HCT116 (cell line): ENCODE measurements at regions not wholly inside any gene's neighbourhood (a gene's known extent, or its start where the extent isn't known, plus 50 kb on each side); places are given as distances from the start of the nearest gene placed in this dataset.

Experiments
- ATAC-seq: fragments of 200-7000 bp; cut with Tn5 transposase; 2 replicates; pipeline ENCODE4 v1.9.1; 2020; ENCODE audit warnings: mild to moderate bottlenecking, moderate library complexity
- BruUV-seq: library from RNA; stranded (reverse); fragments of 400-500 nt; replicated peaks from 2 replicates; lab custom pipeline; 2021; lab: Mats Ljungman, UMichigan
- CTCF ChIA-PET: fragments of 300-600 bp; sonication (Branson Sonifier 250); formaldehyde crosslinking; loops from one replicate; lab custom pipeline; 2021; ENCODE audit warnings: antibody characterized with exemption; lab: Charles Lee
- POLR2A ChIA-PET: fragments of 300-600, 350-600 bp; sonication (Branson Sonifier 250); formaldehyde crosslinking; loops from one replicate; lab custom pipeline; 2021; ENCODE audit warnings: antibody characterized with exemption; lab: Charles Lee
- RAD21 ChIA-PET, 2 experiments: fragments of 300-600 bp; sonication (Branson Sonifier 250); formaldehyde crosslinking; loops; one replicate each; lab custom pipeline; 2023; ENCODE audit warnings: low total read pairs in 2 of 2; ENCODE audit not compliant: uncharacterized antibody in 2 of 2, unreplicated experiment in 2 of 2, low non-redundant PET in 1 of 2; lab: Charles Lee
- DNase-seq: peaks from one replicate; pipeline ENCODE4 v3.0.0-alpha.2; 2010; ENCODE audit warnings: low read depth, low spot score
- H2AFZ ChIP-seq: fragments of 200-600 bp; shearing (Covaris generic), sonication (generic); 2 replicates; pipeline ENCODE4 v1.6.1; 2017; ENCODE audit warnings: low read depth, mixed run types, mixed read lengths, antibody characterized with exemption, low read length; ENCODE audit not compliant: poor library complexity, severe bottlenecking
- H3K27ac ChIP-seq: 2 replicates; pipeline ENCODE4 v1.5.1; 2012; ENCODE audit warnings: low read depth, low read length
- H3K27me3 ChIP-seq: fragments of 200-600 bp; sonication (generic); 2 replicates; pipeline ENCODE4 v1.6.1; 2016; ENCODE audit warnings: mixed run types, low read length, mixed read lengths; ENCODE audit not compliant: insufficient read depth
- H3K36me3 ChIP-seq, 2 experiments: fragments of 200-500 bp in 1 of 2; fragments of 200-600 bp in 1 of 2; sonication (Bioruptor generic) in 1 of 2; sonication (generic) in 1 of 2; 2 replicates each; pipeline versions ENCODE4 v1.5.1 to v1.6.1; 2014 to 2016; ENCODE audit warnings: low read length in 2 of 2, inconsistent platforms in 1 of 2, mixed read lengths in 1 of 2, mixed run types in 1 of 2; ENCODE audit not compliant: insufficient read depth in 2 of 2, control insufficient read depth in 1 of 2
- H3K4me1 ChIP-seq, 2 experiments: fragments of 200-600 bp in 1 of 2; sonication (generic) in 1 of 2; 2 replicates each; pipeline versions ENCODE4 v1.5.1 to v1.6.1; 2012 to 2017; ENCODE audit warnings: low read length in 2 of 2, inconsistent platforms in 1 of 2, mild to moderate bottlenecking in 1 of 2, mixed read lengths in 1 of 2, mixed run types in 1 of 2, moderate library complexity in 1 of 2; ENCODE audit not compliant: insufficient read depth in 2 of 2, control insufficient read depth in 1 of 2
- H3K4me2 ChIP-seq: fragments of 200-600 bp; sonication (generic); 2 replicates; pipeline ENCODE4 v1.6.1; 2017; ENCODE audit warnings: mixed run types, low read length, mixed read lengths
- H3K4me3 ChIP-seq, 2 experiments: fragments of 200-600 bp in 1 of 2; sonication (generic) in 1 of 2; replicated peaks in 1 of 2; 2 replicates each; pipeline ENCODE4 v1.5.1; 2011 to 2016; ENCODE audit warnings: low read length in 2 of 2, control low read depth in 1 of 2, low read depth in 1 of 2, mild to moderate bottlenecking in 1 of 2, mixed read lengths in 1 of 2, mixed run types in 1 of 2
- H3K79me2 ChIP-seq: fragments of 200-600 bp; sonication (generic); 2 replicates; pipeline ENCODE4 v1.6.1; 2017; ENCODE audit warnings: mild to moderate bottlenecking, mixed run types, low read length, moderate library complexity, mixed read lengths; ENCODE audit not compliant: insufficient read depth
- H3K9ac ChIP-seq: fragments of 200-600 bp; sonication (generic); 2 replicates; pipeline ENCODE4 v1.6.1; 2016; ENCODE audit warnings: low read length, mixed read lengths
- H3K9me2 ChIP-seq: fragments of 200-600 bp; sonication (generic), shearing (Covaris generic); 2 replicates; pipeline ENCODE4 v1.6.1; 2017; ENCODE audit warnings: mixed run types, mild to moderate bottlenecking, moderate library complexity; ENCODE audit not compliant: insufficient read depth
- H3K9me3 ChIP-seq, 2 experiments: fragments of 200-500 bp in 1 of 2; fragments of 200-600 bp in 1 of 2; sonication (Bioruptor generic) in 1 of 2; sonication (generic) in 1 of 2; 2 replicates each; pipeline ENCODE4 v1.6.1; 2014 to 2017; ENCODE audit warnings: low read length in 2 of 2, mixed read lengths in 2 of 2, inconsistent platforms in 1 of 2, low read depth in 1 of 2, mild to moderate bottlenecking in 1 of 2, mixed run types in 1 of 2, moderate library complexity in 1 of 2; ENCODE audit not compliant: control insufficient read depth in 1 of 2, insufficient read depth in 1 of 2
- H4K20me1 ChIP-seq: fragments of 200-600 bp; sonication (generic), shearing (Covaris generic); 2 replicates; pipeline ENCODE4 v1.6.1; 2017; ENCODE audit warnings: mixed run types, mild to moderate bottlenecking, moderate library complexity; ENCODE audit not compliant: insufficient read depth
- POLR2A ChIP-seq: IDR thresholded peaks from 2 replicates; pipeline ENCODE4 v1.7.0; 2011; ENCODE audit warnings: borderline replicate concordance; ENCODE audit not compliant: insufficient read depth, insufficient read length; ENCODE audit errors: extremely low read depth
- POLR2AphosphoS5 ChIP-seq: IDR thresholded peaks from 2 replicates; pipeline ENCODE4 v1.6.1; 2011; ENCODE audit warnings: mild to moderate bottlenecking, low read depth, low read length, moderate library complexity
- RAD21 ChIP-seq: IDR thresholded peaks from 2 replicates; pipeline ENCODE4 v1.6.1; 2012; ENCODE audit warnings: low read depth, mild to moderate bottlenecking
- SRF ChIP-seq: IDR thresholded peaks from 2 replicates; pipeline ENCODE4 v1.6.1; 2012; ENCODE audit warnings: low read depth
- TCF7L2 ChIP-seq: IDR thresholded peaks from 2 replicates; pipeline ENCODE4 v1.7.0; 2011; ENCODE audit warnings: borderline replicate concordance, inconsistent platforms; ENCODE audit not compliant: insufficient read depth, insufficient read length; ENCODE audit errors: extremely low read depth
- intact Hi-C: fragments of 100-400 bp; cut with micrococcal nuclease; formaldehyde crosslinking; loops from 2 replicates; pipeline ENCODE4 v1.10.0; 2022
- TF ChIP-seq, protein P1 (sequence below), 3 experiments: fragments of 200-600 bp in 1 of 3; sonication (generic) in 1 of 3; IDR thresholded peaks in 2 of 3; conservative IDR thresholded peaks in 1 of 3; 2 replicates each; pipeline ENCODE4 v1.5.1; 2012 to 2017; ENCODE audit warnings: low read depth in 2 of 3, low read length in 2 of 3, antibody characterized with exemption in 1 of 3, borderline replicate concordance in 1 of 3, control low read depth in 1 of 3, mild to moderate bottlenecking in 1 of 3, mixed read lengths in 1 of 3, mixed run types in 1 of 3, moderate library complexity in 1 of 3; ENCODE audit not compliant: insufficient read depth in 1 of 3
- TF ChIP-seq, protein P2 (sequence below): IDR thresholded peaks from 2 replicates; pipeline ENCODE4 v1.6.1; 2011; ENCODE audit warnings: mild to moderate bottlenecking, low read length, moderate library complexity; ENCODE audit not compliant: insufficient replicate concordance; ENCODE audit errors: extremely low read depth

GRCh38 chr13:111008351-111008750 is 93.5 kb upstream of the ANKRD10 start:
- H2AFZ ChIP-seq, result peak overlapping the region; percentile 4

More at GRCh38 chr13:111008351-111008750, 93.5 kb upstream of the ANKRD10 start:
- ATAC-seq (no peak), DNase-seq (no peak)
- peaks cover 9 to 44% of the 10 kb centered on the region in 2 experiments for H3K4me1 ChIP-seq
- TF ChIP-seq RAD21 (no peak), POLR2AphosphoS5 (no peak), SRF (no peak), TCF7L2 (no peak), POLR2A (no peak)
- TF ChIP-seq, protein P1, sequence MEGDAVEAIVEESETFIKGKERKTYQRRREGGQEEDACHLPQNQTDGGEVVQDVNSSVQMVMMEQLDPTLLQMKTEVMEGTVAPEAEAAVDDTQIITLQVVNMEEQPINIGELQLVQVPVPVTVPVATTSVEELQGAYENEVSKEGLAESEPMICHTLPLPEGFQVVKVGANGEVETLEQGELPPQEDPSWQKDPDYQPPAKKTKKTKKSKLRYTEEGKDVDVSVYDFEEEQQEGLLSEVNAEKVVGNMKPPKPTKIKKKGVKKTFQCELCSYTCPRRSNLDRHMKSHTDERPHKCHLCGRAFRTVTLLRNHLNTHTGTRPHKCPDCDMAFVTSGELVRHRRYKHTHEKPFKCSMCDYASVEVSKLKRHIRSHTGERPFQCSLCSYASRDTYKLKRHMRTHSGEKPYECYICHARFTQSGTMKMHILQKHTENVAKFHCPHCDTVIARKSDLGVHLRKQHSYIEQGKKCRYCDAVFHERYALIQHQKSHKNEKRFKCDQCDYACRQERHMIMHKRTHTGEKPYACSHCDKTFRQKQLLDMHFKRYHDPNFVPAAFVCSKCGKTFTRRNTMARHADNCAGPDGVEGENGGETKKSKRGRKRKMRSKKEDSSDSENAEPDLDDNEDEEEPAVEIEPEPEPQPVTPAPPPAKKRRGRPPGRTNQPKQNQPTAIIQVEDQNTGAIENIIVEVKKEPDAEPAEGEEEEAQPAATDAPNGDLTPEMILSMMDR (IDR thresholded peaks at IDR 0.05 in 2 of 3, conservative IDR thresholded peaks at IDR 0.05 in 1 of 3; ENCODE audit: borderline replicate concordance in 1 of 3, insufficient read depth in 1 of 3, low read depth in 2 of 3, low read length in 2 of 3), result no peak
- TF ChIP-seq, protein P2, sequence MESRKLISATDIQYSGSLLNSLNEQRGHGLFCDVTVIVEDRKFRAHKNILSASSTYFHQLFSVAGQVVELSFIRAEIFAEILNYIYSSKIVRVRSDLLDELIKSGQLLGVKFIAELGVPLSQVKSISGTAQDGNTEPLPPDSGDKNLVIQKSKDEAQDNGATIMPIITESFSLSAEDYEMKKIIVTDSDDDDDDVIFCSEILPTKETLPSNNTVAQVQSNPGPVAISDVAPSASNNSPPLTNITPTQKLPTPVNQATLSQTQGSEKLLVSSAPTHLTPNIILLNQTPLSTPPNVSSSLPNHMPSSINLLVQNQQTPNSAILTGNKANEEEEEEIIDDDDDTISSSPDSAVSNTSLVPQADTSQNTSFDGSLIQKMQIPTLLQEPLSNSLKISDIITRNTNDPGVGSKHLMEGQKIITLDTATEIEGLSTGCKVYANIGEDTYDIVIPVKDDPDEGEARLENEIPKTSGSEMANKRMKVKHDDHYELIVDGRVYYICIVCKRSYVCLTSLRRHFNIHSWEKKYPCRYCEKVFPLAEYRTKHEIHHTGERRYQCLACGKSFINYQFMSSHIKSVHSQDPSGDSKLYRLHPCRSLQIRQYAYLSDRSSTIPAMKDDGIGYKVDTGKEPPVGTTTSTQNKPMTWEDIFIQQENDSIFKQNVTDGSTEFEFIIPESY, result no peak
- H3K79me2 ChIP-seq, result no peaks in the 10 kb centered on the region
- ChIA-PET POLR2A (no interaction called here), CTCF (no interaction called here), RAD21 (no interaction called here)
- H3K4me2 ChIP-seq, result no peak overlapping the region
- BruUV-seq, result no TSS peak
- H3K4me3 ChIP-seq, result no peak overlapping the region
- no peaks in the 10 kb centered on the region for H3K27me3 ChIP-seq
- no peak overlapping the region for H3K27ac ChIP-seq
- intact Hi-C loops, result no loop called here
- no peaks in the 10 kb centered on the region for H4K20me1 ChIP-seq
- no peak overlapping the region for H3K9ac ChIP-seq
- no peaks in the 10 kb centered on the region for H3K9me2 ChIP-seq
- no peaks in the 10 kb centered on the region for H3K36me3 ChIP-seq
- H3K9me3 ChIP-seq, result no peaks in the 10 kb centered on the region
